HG03342 (cell line): ENCODE measurements at regions not wholly inside any gene's neighbourhood (a gene's known extent, or its start where the extent isn't known, plus 50 kb on each side); places are given as distances from the start of the nearest gene placed in this dataset.
"Not testable (repeated sequence)": the region's sequence is repeated elsewhere in the genome, so short reads cannot be mapped to it uniquely, and the experiment has no call there.

Experiments used
- ATAC-seq: cut with Tn5 transposase; IDR thresholded peaks from one replicate; pipeline ENCODE4 v1.9.1; 2021; ENCODE audit warnings: mild to moderate bottlenecking, moderate library complexity; ENCODE audit not compliant: unreplicated experiment

GRCh38 chr9:21591221-21592062 is 109.3 kb upstream of the IFNE start:
- ATAC-seq = no peak

DNA sequence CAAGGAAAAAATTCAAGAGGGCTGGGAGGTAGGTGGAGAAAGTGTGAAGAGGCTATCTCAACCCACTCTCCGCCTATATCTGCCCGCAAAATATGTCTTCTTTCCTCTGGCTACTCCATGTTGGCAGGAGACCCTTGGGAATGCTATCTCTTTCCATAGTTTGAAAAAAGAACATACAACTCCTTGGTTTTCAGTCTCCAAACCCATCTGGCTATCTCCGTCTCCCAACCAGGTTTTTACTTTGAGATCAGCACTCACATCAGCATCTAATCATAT is 109.9 kb upstream of the IFNE start:
- ATAC-seq = no peak

DNA sequence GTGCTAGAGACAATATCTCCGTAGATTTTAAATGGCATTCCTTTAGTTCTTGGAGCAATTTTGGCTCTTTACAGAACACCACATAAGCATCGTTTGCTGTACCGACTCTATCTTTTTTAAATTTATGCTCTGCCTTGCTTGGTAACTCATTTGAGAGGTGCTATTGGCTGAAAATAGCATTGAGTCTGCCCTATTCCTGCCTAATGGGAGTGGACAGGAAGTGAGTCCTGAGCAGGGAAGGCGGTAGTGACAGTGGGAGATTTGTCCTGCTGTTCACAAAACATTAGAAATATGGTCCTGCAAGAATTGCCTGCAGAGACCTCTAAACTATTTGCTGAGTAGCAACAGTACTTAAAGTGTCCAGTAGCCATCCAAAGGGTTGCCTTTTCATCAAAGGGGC is 115.2 kb upstream of the IFNE start:
- ATAC-seq = no peak

DNA sequence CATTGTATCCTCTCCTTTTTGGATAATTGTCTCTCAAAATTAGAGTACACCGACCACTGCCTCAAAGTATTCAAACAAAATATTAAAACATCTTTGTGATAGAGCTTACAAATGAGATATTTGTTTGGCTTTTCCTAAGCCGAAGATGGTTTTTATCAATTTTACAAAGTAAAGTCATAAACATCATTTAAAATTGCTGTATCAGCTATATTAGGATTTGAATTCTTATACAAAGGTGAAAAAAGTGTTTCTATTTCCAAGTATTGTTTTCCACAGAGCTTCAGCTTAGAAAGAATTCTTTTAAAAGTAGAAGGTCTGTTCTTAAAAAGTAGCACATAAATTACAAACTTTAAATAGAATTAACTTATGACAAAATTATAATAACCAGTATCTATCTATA is 116.6 kb upstream of the IFNE start:
- ATAC-seq = no peak

DNA sequence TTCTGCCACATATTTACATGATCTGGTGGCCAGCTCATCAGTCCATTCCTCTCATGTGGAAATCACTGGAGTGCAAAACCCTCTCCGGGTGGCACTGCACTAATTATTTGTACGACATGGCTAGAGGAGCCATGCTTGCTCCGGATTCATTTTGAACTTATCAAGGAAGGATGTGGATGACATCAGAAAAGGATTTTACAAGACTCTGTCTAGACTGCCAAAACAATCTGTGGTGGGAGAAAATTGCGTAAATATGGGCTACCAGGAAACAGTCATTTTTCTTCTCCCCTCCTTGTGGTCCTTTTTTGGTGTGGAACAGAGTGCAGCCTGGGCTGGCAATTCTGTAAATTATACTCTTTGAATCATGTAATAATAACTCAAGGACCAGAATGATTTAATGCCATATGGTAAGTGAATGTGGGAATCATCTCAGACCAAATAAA is 123.4 kb upstream of the IFNE start:
- ATAC-seq = no peak

GRCh38 chr9:21607576-21607975 is 125.5 kb upstream of the IFNE start:
- ATAC-seq = no peak

DNA sequence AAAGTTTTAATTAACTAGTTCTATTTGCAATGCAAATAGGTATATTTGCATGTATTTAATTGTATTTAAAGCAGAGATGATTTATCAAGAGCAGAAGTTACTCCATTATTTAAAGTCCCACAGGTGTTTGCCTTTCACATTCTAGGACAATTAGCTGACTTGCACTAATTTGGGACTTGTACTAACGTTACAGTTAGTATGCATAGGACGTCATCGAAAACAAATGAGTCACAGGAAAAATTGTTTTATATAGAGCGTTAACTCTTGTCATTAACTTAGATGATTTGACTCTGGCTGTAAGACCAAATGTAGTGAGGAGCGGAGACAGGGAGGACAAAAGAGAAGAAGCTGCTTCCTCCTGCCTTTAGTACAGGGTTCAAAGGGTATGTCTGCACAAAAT is 126.1 kb upstream of the IFNE start:
- no peak for ATAC-seq

DNA sequence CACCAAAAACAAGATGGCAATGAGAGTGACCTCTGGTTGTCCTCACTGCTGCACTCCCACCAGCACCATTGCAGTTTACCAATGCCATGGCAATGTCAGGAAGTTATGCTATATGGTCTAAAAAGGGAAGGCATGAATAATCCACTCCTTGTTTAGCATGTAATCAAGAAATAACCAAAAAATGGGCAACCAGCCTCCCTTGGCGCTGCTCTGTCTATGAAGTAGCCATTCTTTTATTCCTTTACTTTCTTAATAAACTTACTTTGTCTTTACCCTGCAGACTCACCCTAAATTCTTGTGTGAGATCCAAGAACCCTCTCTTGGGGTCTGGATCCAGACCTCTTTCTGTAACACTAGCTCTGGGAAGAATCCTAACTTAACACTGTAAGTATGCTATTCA is 127.4 kb upstream of the IFNE start:
- ATAC-seq = no peak

DNA sequence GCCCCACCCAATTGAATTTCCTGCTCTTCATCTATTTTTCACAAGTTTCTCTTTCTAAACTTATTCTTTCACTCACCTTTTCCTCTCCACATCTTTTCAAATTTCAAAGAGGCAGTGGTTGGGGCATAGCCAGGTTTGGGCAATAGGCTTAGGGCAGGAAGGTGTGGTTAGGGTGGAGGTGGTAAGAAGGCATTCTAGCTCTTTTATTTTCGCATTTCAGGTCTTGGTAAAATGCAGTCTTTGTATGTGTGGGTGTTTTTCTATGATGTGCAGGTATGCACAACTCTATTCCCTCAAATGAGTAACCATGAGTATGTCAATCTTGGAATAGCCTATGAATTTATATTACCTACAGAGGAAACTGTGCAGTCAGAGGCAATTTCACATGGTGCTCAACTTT is 129.8 kb upstream of the IFNE start:
- ATAC-seq = no peak

DNA sequence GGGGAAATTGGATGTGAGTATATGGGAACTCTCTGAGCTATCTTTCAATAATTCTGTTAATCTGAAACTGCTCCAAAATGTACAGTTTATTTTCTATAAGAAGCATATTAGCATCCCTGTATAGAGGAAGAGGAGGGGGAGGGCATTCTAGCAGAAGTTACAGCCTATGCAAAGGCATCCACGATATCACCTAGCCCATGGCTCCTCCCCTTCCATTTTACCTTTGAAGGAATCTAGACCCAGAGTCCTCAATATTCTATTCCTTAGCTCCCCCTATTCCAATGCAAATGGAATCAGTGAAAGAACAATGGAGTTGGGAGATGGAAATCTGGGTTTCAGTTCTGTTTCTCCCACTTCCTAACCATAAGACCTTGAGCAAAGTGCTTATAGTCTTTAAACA is 132.9 kb upstream of the IFNE start:
- no peak for ATAC-seq

GRCh38 chr9:21615446-21615845 is 133.3 kb upstream of the IFNE start:
- no peak for ATAC-seq

- ATAC-seq = no peak
Measured at GRCh38 chr9:21616082-21616778, 134.1 kb upstream of the IFNE start.

GRCh38 chr9:21624675-21625644 is 142.8 kb upstream of the IFNE start:
- ATAC-seq = no peak

DNA sequence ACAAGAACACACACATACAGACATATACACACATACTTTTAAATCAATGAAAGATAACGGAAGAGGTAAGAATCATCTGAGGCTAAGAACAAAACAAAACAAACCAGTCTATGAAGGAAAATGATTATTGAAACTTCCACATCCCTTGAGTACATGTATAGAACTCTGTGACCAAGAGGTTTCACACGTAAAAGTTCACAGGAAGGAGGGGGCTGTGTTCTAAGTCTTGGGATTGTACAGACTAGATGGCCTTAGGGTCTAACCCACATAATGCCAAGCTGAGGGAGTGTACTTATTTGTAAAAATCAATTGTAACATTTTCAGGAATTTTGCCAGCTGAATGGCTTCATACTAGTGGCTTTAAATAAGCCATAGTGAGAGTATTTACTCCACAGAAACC is 144.4 kb upstream of the IFNE start:
- no peak for ATAC-seq

DNA sequence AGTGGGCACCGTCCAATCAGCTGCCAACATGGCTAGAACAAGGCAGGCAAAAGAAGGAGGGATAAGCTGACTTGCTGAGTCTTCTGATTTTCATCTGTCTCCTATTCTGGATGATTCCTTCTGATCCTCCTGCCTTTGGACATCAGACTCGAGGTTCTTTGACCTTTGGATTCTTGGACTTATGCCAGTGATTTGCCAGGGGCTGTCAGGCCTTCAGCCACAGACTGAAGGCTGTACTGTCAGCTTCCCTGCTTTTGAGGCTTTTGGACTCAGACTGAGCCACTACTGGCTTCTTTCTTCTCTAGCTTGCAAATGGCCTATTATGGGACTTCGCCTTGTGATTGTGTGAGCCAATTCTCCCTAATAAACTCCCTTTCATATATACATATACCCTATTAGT is 146.8 kb upstream of the IFNE start:
- not testable (repeated sequence) for ATAC-seq

GRCh38 chr9:21634951-21635350 is 152.8 kb upstream of the IFNE start:
- ATAC-seq = no peak

DNA sequence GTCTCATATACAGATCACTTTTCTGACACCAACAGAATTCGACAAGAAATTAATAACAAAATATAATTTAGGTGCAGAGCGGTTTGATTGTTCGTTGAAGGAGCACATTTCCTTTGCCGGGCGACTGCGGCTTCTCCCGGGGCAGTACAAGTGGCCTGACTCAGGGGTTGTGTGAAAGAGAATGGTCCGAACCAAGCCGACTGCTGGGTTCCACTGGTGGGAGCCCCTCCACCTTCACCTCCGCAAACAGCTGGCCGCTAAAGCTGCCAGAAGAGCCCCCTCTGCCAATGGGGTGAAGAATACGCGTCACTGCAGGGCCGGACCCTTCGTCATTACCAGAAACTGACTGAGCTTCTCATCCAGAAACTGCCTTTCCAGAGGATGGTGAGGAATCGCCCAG is 156.0 kb upstream of the IFNE start:
- no peak for ATAC-seq

GRCh38 chr9:21653091-21653490 is 149.3 kb upstream of the MTAP start:
- no peak for ATAC-seq

- no peak for ATAC-seq
Measured at GRCh38 chr9:21653589-21653988, 148.8 kb upstream of the MTAP start.

- no peak for ATAC-seq
Measured at GRCh38 chr9:21656776-21657674, 145.4 kb upstream of the MTAP start.
